Trophoblast cell (in vitro differentiated cells and primary cell): ENCODE measurements at regions not wholly inside any gene's neighbourhood (a gene's known extent, or its start where the extent isn't known, plus 50 kb on each side); places are given as distances from the start of the nearest gene placed in this dataset.

Experiments
- DNase-seq, 2 donors: peaks; one replicate each; pipeline ENCODE4 v3.0.0-alpha.2; 2016
- H2AFZ ChIP-seq: 2 replicates; pipeline ENCODE4 v1.6.1; 2013; ENCODE audit warnings: low read length, moderate library complexity, mild to moderate bottlenecking; ENCODE audit not compliant: insufficient read depth, poor library complexity
- H2AK5ac ChIP-seq: 2 replicates; pipeline ENCODE4 v1.6.1; 2013; ENCODE audit warnings: mild to moderate bottlenecking, low read length
- H2BK120ac ChIP-seq: 2 replicates; pipeline ENCODE4 v1.6.1; 2013; ENCODE audit warnings: low read length, mild to moderate bottlenecking, moderate library complexity; ENCODE audit not compliant: insufficient read depth, poor library complexity
- H2BK12ac ChIP-seq: 2 replicates; pipeline ENCODE4 v1.6.1; 2013; ENCODE audit warnings: mild to moderate bottlenecking, low read length, moderate library complexity
- H2BK5ac ChIP-seq: 2 replicates; pipeline ENCODE4 v1.6.1; 2013; ENCODE audit warnings: low read length, low read depth, moderate library complexity, mild to moderate bottlenecking; ENCODE audit not compliant: poor library complexity
- H3K14ac ChIP-seq: 2 replicates; pipeline ENCODE4 v1.6.1; 2013; ENCODE audit warnings: mild to moderate bottlenecking, low read length
- H3K18ac ChIP-seq: 2 replicates; pipeline ENCODE4 v1.6.1; 2013; ENCODE audit warnings: mild to moderate bottlenecking, low read length
- H3K23ac ChIP-seq: 2 replicates; pipeline ENCODE4 v1.6.1; 2013; ENCODE audit warnings: low read length
- H3K27ac ChIP-seq: 2 replicates; pipeline ENCODE4 v1.5.1; 2013; ENCODE audit warnings: low read depth, mild to moderate bottlenecking, inconsistent platforms, low read length, moderate library complexity
- H3K27me3 ChIP-seq: 2 replicates; pipeline ENCODE4 v1.6.1; 2013; ENCODE audit warnings: inconsistent platforms, mild to moderate bottlenecking, low read length, moderate library complexity; ENCODE audit not compliant: insufficient read depth
- H3K36me3 ChIP-seq, 2 experiments: 1 replicate in 1 of 2; 2 replicates in 1 of 2; pipeline ENCODE4 v1.6.1; 2013; ENCODE audit warnings: low read length in 2 of 2, mild to moderate bottlenecking in 2 of 2, moderate library complexity in 1 of 2; ENCODE audit not compliant: insufficient read depth in 2 of 2, control insufficient read depth in 1 of 2
- H3K4ac ChIP-seq: 2 replicates; pipeline ENCODE4 v1.6.1; 2013; ENCODE audit warnings: low read depth, mild to moderate bottlenecking, low read length, moderate library complexity
- H3K4me1 ChIP-seq, 2 experiments: 1 replicate in 1 of 2; 2 replicates in 1 of 2; pipeline ENCODE4 v1.6.1; 2013; ENCODE audit warnings: low read length in 2 of 2, mild to moderate bottlenecking in 2 of 2, moderate library complexity in 1 of 2; ENCODE audit not compliant: insufficient read depth in 2 of 2, control insufficient read depth in 1 of 2
- H3K4me2 ChIP-seq: 2 replicates; pipeline ENCODE4 v1.6.1; 2013; ENCODE audit warnings: inconsistent platforms, mild to moderate bottlenecking, low read length, moderate library complexity
- H3K4me3 ChIP-seq: 2 replicates; pipeline ENCODE4 v1.5.1; 2013; ENCODE audit warnings: mild to moderate bottlenecking, low read depth, low read length, inconsistent platforms
- H3K79me1 ChIP-seq: one replicate; pipeline ENCODE4 v1.6.1; 2013; ENCODE audit warnings: low read length
- H3K79me2 ChIP-seq: 2 replicates; pipeline ENCODE4 v1.6.1; 2013; ENCODE audit warnings: low read length, mild to moderate bottlenecking; ENCODE audit not compliant: control insufficient read depth, insufficient read depth, poor library complexity
- H3K9ac ChIP-seq: 2 replicates; pipeline ENCODE4 v1.6.1; 2013; ENCODE audit warnings: mild to moderate bottlenecking, low read length
- H3K9me3 ChIP-seq: 2 replicates; pipeline ENCODE4 v1.6.1; 2013; ENCODE audit warnings: low read depth, mild to moderate bottlenecking, control low read depth, inconsistent platforms, low read length; ENCODE audit not compliant: insufficient read depth
- H4K12ac ChIP-seq: 2 replicates; pipeline ENCODE4 v1.6.1; 2013; ENCODE audit warnings: low read depth, mild to moderate bottlenecking, low read length, moderate library complexity
- H4K8ac ChIP-seq: 2 replicates; pipeline ENCODE4 v1.6.1; 2013; ENCODE audit warnings: low read depth, mild to moderate bottlenecking, low read length, moderate library complexity
- H4K91ac ChIP-seq: one replicate; pipeline ENCODE4 v1.6.1; 2013; ENCODE audit warnings: low read depth, mild to moderate bottlenecking, low read length, moderate library complexity
- WGBS: extraction: QIAGEN DNeasy Blood & Tissue Kit; methylation state at CpG from one replicate; pipeline ENCODE4 v1.1.7; 2013; ENCODE audit warnings: missing lambda C conversion rate; ENCODE audit not compliant: insufficient read length, insufficient coverage; ENCODE audit errors: extremely low coverage; 5-methylcytosine and 5-hydroxymethylcytosine counted together

GRCh38 chr11:33420959-33421566 is 163.9 kb downstream of the HIPK3 start:
- Histone ChIP-seq H3K4me1 (no peaks in the 10 kb centered on the region), H2BK12ac (no peak overlapping the region), H3K27ac (no peak overlapping the region), H3K4me2 (no peak overlapping the region), H3K4me3 (no peak overlapping the region), H4K91ac (no peak overlapping the region), H3K9me3 (no peaks in the 10 kb centered on the region), H3K9ac (no peak overlapping the region), H2BK5ac (no peak overlapping the region), H3K36me3 (no peaks in the 10 kb centered on the region), H3K18ac (no peak overlapping the region), H2AFZ (no peak overlapping the region), H3K4ac (no peak overlapping the region), H3K23ac (no peak overlapping the region), H3K79me2 (no peaks in the 10 kb centered on the region), H4K8ac (no peak overlapping the region), H2AK5ac (no peak overlapping the region), H2BK120ac (no peak overlapping the region), H4K12ac (no peak overlapping the region), H3K14ac (no peak overlapping the region), H3K27me3 (no peaks in the 10 kb centered on the region), H3K79me1 (no peaks in the 10 kb centered on the region)
- WGBS = no CpG with 5 or more reads among the region's 4 CpGs
- DNase-seq = no peak

- Histone ChIP-seq H2BK5ac (no peak overlapping the region), H3K36me3 (no peaks in the 10 kb centered on the region), H4K91ac (no peak overlapping the region), H3K23ac (no peak overlapping the region), H2AK5ac (no peak overlapping the region), H3K4me1 (no peaks in the 10 kb centered on the region), H3K79me1 (no peaks in the 10 kb centered on the region), H2BK12ac (no peak overlapping the region), H3K4me3 (no peak overlapping the region), H3K18ac (no peak overlapping the region), H3K4me2 (no peak overlapping the region), H4K12ac (no peak overlapping the region), H3K4ac (no peak overlapping the region), H3K9ac (no peak overlapping the region), H3K27me3 (no peaks in the 10 kb centered on the region), H3K27ac (no peak overlapping the region), H3K79me2 (no peaks in the 10 kb centered on the region), H2BK120ac (no peak overlapping the region), H2AFZ (no peak overlapping the region), H3K14ac (no peak overlapping the region), H3K9me3 (no peaks in the 10 kb centered on the region), H4K8ac (no peak overlapping the region)
- DNase-seq = no peak
- no CpG with 5 or more reads among the region's 4 CpGs for WGBS
Measured at GRCh38 chr11:33419924-33420323, 162.7 kb downstream of the HIPK3 start.

- Histone ChIP-seq H3K23ac (no peak overlapping the region), H3K9me3 (no peaks in the 10 kb centered on the region), H3K4me2 (no peak overlapping the region), H3K14ac (no peak overlapping the region), H2AFZ (no peak overlapping the region), H3K79me1 (no peaks in the 10 kb centered on the region), H3K4ac (no peak overlapping the region), H3K27ac (no peak overlapping the region), H2BK5ac (no peak overlapping the region), H3K18ac (no peak overlapping the region), H3K79me2 (no peaks in the 10 kb centered on the region), H2BK12ac (no peak overlapping the region), H3K27me3 (no peaks in the 10 kb centered on the region), H2AK5ac (no peak overlapping the region), H2BK120ac (no peak overlapping the region), H4K8ac (no peak overlapping the region), H3K4me1 (no peaks in the 10 kb centered on the region), H3K4me3 (no peak overlapping the region), H4K12ac (no peak overlapping the region), H4K91ac (no peak overlapping the region), H3K9ac (no peak overlapping the region), H3K36me3 (no peaks in the 10 kb centered on the region)
- no CpG with 5 or more reads among the region's 7 CpGs for WGBS
- no peak for DNase-seq
Measured at GRCh38 chr11:33417121-33417520, 159.9 kb downstream of the HIPK3 start.

GRCh38 chr11:33413301-33413700 is 156.1 kb downstream of the HIPK3 start:
- H3K4me1 ChIP-seq = no peaks in the 10 kb centered on the region
- no peaks in the 10 kb centered on the region for H3K27me3 ChIP-seq
- H3K4ac ChIP-seq = no peak overlapping the region
- no peak overlapping the region for H3K23ac ChIP-seq
- no peak overlapping the region for H4K12ac ChIP-seq
- H3K14ac ChIP-seq = no peak overlapping the region
- no CpG with 5 or more reads among the region's 4 CpGs for WGBS
- no peaks in the 10 kb centered on the region for H3K79me1 ChIP-seq
- no peak overlapping the region for H2BK5ac ChIP-seq
- H3K18ac ChIP-seq = no peak overlapping the region
- no peak overlapping the region for H3K4me2 ChIP-seq
- H2AK5ac ChIP-seq = no peak overlapping the region
- H3K36me3 ChIP-seq = no peaks in the 10 kb centered on the region
- H4K8ac ChIP-seq = no peak overlapping the region
- H3K4me3 ChIP-seq = no peak overlapping the region
- H3K9me3 ChIP-seq = no peaks in the 10 kb centered on the region
- H3K79me2 ChIP-seq = no peaks in the 10 kb centered on the region
- no peak overlapping the region for H2BK12ac ChIP-seq
- H3K9ac ChIP-seq = no peak overlapping the region
- no peak overlapping the region for H4K91ac ChIP-seq
- no peak overlapping the region for H2AFZ ChIP-seq
- no peak overlapping the region for H3K27ac ChIP-seq
- H2BK120ac ChIP-seq = no peak overlapping the region
- DNase-seq = no peak
